CD4-positive, alpha-beta T cell (primary cell): ENCODE measurements at regions not wholly inside any gene's neighbourhood (a gene's known extent, or its start where the extent isn't known, plus 50 kb on each side); places are given as distances from the start of the nearest gene placed in this dataset.

ENCODE experiments used
- ATAC-seq: fragments of 200-7000 bp; cut with Tn5 transposase; one replicate; pipeline ENCODE4 v1.10.0; 2022; ENCODE audit warnings: mild to moderate bottlenecking; ENCODE audit not compliant: poor library complexity
- CTCF ChIA-PET: fragments of 350-600 bp; sonication (Branson Sonifier 250); formaldehyde crosslinking; loops from one replicate; lab custom pipeline; 2021; ENCODE audit warnings: antibody characterized with exemption, inconsistent platforms; lab: Charles Lee
- POLR2A ChIA-PET: fragments of 350-600 bp; sonication (Branson Sonifier 250); formaldehyde crosslinking; loops from one replicate; lab custom pipeline; 2021; ENCODE audit warnings: antibody characterized with exemption, inconsistent platforms; lab: Charles Lee
- DNase-seq, 14 experiments: peaks; one replicate each; pipeline ENCODE4 v3.0.0-alpha.2; 2013 to 2020; ENCODE audit warnings: mixed read lengths in 2 of 14
- H3K27ac ChIP-seq, 2 donors: one replicate each; pipeline versions ENCODE4 v1.5.1 to v1.7.0; 2013; ENCODE audit warnings: low read length in 2 of 2, low read depth in 1 of 2, mild to moderate bottlenecking in 1 of 2
- H3K27me3 ChIP-seq, 2 experiments: 1 replicate in 1 of 2; 2 replicates in 1 of 2; pipeline versions ENCODE4 v1.6.1 to v1.7.0; 2013; ENCODE audit warnings: low read length in 2 of 2, control low read depth in 1 of 2, mild to moderate bottlenecking in 1 of 2, moderate library complexity in 1 of 2; ENCODE audit not compliant: insufficient read depth in 2 of 2, control insufficient read depth in 1 of 2
- H3K36me3 ChIP-seq: one replicate; pipeline ENCODE4 v1.6.1; 2013; ENCODE audit warnings: low read length, control low read depth; ENCODE audit not compliant: insufficient read depth
- H3K4me1 ChIP-seq: one replicate; pipeline ENCODE4 v1.6.1; 2013; ENCODE audit warnings: low read length, control low read depth; ENCODE audit not compliant: insufficient read depth
- H3K4me3 ChIP-seq: one replicate; pipeline ENCODE4 v1.5.1; 2013; ENCODE audit warnings: mild to moderate bottlenecking, low read length, moderate library complexity
- H3K9me3 ChIP-seq, 2 experiments: 1 replicate in 1 of 2; 2 replicates in 1 of 2; pipeline versions ENCODE4 v1.6.1 to v1.7.0; 2013; ENCODE audit warnings: low read length in 2 of 2, mild to moderate bottlenecking in 2 of 2, control low read depth in 1 of 2, moderate library complexity in 1 of 2; ENCODE audit not compliant: control insufficient read depth in 1 of 2, insufficient read depth in 1 of 2
- H3K27ac Mint-ChIP-seq: one replicate; pipeline ENCODE4 v1.8.0; 2020; ENCODE audit warnings: mixed read lengths
- H3K27me3 Mint-ChIP-seq: one replicate; pipeline ENCODE4 v1.8.0; 2021; ENCODE audit warnings: mixed read lengths
- H3K36me3 Mint-ChIP-seq: one replicate; pipeline ENCODE4 v1.8.0; 2021; ENCODE audit warnings: low read depth, mixed read lengths
- H3K4me1 Mint-ChIP-seq: one replicate; pipeline ENCODE4 v1.8.0; 2021; ENCODE audit warnings: low read depth, mixed read lengths
- H3K4me3 Mint-ChIP-seq: one replicate; pipeline ENCODE4 v1.8.0; 2020; ENCODE audit warnings: mild to moderate bottlenecking, mixed read lengths
- H3K9me3 Mint-ChIP-seq: one replicate; pipeline ENCODE4 v1.8.0; 2020; ENCODE audit warnings: mixed read lengths
- intact Hi-C, 2 experiments: fragments of 100-400 bp; cut with DNase I in 1 of 2; cut with micrococcal nuclease in 1 of 2; formaldehyde crosslinking; loops; one replicate each; pipeline versions ENCODE4 v1.15.1 to v1.9.0; 2023 to 2025; cut with DNase I, micrococcal nuclease
- TF ChIP-seq, protein P1 (sequence below): fragments of 200-600 bp; IDR thresholded peaks from one replicate; pipeline ENCODE4 v1.8.0; 2022; ENCODE audit warnings: antibody characterized with exemption, mild to moderate bottlenecking

DNA sequence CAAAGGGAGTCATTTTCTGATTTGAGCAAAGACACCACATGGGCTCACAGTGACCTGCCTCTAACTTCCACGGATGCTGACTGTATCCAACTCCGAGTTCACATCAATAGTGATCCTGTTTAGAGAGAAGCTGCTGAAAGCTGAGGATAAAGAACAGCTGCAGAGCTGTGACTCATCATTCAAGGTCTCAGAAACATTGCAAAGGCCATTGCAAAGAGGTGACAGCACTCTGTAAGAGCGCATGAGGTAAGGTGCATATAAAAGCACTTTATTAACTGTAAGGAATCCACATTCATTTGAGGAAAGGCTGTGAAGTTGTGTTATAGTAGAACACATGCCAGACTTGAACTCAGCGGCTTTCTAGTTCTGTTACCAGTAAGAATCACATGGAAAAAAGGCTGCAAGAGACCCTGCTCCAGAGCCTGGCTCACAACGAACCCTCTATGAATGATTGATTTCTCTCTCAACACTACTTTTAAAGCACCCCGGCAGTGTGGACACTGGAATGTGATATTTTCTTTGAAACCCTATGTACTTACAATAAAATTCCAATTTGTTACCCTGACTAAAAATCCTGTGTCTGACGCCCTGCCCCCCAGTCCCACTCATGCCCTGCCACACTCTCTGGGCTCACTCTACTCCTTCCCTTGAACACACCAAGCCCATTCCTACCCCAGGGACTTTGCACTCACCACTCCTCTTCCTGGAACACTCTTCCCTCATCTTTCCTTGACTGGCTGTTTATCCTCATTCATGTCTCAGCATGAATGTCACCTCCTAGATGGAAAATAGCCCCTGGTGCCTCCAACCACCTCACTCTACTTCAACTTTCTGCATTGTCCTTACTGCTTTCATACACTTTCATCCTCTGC is 111.2 kb downstream of the LSM3 start:
- peaks cover 5% of the 10 kb centered on the region for H3K27me3 Mint-ChIP-seq
- no peak overlapping the region for H3K4me3 ChIP-seq
- CTCF ChIA-PET: no interaction called here

DNA sequence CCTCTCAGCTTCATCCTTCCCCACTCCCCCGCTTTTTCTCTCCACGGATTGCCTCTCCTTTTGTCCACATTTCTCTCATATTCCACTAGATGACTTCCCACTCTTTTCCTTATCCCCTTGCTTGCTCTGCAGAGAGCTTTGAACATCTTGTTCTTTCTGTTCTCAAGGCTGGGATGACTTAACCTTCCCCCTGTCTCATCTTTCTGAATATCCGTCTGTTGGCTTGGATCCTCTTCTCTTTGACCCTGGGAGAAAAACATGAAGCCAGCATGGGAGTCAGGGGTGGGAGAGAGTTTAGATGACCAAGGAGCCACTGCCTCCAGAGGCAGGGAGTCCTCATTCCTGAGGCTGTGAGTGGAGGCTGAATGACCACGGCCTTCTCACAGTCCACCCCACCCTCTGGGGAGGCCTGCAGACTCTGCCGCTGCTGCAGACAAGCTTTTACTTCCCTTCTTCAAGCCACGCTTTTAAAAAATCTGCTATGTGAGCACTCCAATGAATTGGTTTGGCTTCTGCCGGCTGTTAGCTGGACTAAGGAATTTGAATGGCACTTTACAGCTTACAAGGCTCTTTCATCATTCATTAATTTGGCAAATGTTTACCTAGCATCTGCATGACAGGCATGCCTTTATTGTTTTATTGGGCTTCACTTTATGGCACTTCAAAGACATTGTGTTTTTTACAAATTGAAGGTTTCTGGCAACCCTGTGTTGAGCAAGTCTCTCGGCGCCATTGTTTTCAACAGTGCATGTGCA is 111.6 kb upstream of the SLC6A6 start:
- no peak overlapping the region for H3K27ac ChIP-seq
- no peaks in the 10 kb centered on the region for H3K4me1 ChIP-seq
- ATAC-seq (no peak), DNase-seq (no peak)
- no peaks in the 10 kb centered on the region for H3K9me3 ChIP-seq
- no peak overlapping the region for H3K4me3 ChIP-seq
- Mint-ChIP-seq H3K27me3 (peaks cover 11% of the 10 kb centered on the region), H3K4me1 (no peaks in the 10 kb centered on the region), H3K36me3 (no peaks in the 10 kb centered on the region), H3K27ac (no peak overlapping the region), H3K4me3 (no peak overlapping the region), H3K9me3 (no peaks in the 10 kb centered on the region)
- intact Hi-C loops: no loop called here
- TF ChIP-seq, protein P1, sequence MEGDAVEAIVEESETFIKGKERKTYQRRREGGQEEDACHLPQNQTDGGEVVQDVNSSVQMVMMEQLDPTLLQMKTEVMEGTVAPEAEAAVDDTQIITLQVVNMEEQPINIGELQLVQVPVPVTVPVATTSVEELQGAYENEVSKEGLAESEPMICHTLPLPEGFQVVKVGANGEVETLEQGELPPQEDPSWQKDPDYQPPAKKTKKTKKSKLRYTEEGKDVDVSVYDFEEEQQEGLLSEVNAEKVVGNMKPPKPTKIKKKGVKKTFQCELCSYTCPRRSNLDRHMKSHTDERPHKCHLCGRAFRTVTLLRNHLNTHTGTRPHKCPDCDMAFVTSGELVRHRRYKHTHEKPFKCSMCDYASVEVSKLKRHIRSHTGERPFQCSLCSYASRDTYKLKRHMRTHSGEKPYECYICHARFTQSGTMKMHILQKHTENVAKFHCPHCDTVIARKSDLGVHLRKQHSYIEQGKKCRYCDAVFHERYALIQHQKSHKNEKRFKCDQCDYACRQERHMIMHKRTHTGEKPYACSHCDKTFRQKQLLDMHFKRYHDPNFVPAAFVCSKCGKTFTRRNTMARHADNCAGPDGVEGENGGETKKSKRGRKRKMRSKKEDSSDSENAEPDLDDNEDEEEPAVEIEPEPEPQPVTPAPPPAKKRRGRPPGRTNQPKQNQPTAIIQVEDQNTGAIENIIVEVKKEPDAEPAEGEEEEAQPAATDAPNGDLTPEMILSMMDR: no peak
- no peaks in the 10 kb centered on the region for H3K36me3 ChIP-seq
- CTCF ChIA-PET: no interaction called here
- POLR2A ChIA-PET: no interaction called here
- no peaks in the 10 kb centered on the region for H3K27me3 ChIP-seq

More for the DNA sequence above, 111.2 kb downstream of the LSM3 start:
- TF ChIP-seq, protein P1: no peak
- POLR2A ChIA-PET: no interaction called here
- intact Hi-C loops: no loop called here
- H3K9me3 Mint-ChIP-seq: no peaks in the 10 kb centered on the region
- no peaks in the 10 kb centered on the region for H3K27me3 ChIP-seq
- H3K36me3 Mint-ChIP-seq: no peaks in the 10 kb centered on the region
- H3K27ac ChIP-seq: no peak overlapping the region
- no peak overlapping the region for H3K27ac Mint-ChIP-seq
- no peaks in the 10 kb centered on the region for H3K4me1 Mint-ChIP-seq
- no peak for ATAC-seq
- H3K9me3 ChIP-seq: no peaks in the 10 kb centered on the region
- H3K4me1 ChIP-seq: no peaks in the 10 kb centered on the region
- H3K4me3 Mint-ChIP-seq: no peak overlapping the region
- no peak for DNase-seq
- no peaks in the 10 kb centered on the region for H3K36me3 ChIP-seq

DNA sequence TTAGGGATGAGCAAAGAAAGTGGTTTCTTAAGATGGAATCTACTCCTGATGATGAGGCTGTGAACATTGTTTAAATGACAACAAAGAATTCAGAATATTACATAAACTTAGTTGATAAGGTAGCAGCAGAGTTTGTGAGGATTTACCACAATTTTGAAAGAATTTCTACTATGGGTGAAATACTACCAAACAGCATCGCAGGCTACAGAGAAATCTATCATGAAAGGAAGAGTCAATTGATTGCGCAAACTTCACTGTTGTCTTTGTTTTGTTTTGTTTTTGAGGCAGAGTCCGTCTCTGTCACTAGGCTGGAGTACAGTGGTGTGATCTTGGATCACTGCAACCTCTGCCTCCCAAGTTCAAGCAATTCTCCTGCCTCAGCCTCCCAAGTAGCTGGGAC is 107.4 kb upstream of the SLC6A6 start:
- H3K4me3 Mint-ChIP-seq: no peak overlapping the region
- H3K4me3 ChIP-seq: no peak overlapping the region
- H3K36me3 ChIP-seq: no peaks in the 10 kb centered on the region
- no peak overlapping the region for H3K27ac Mint-ChIP-seq
- ChIA-PET POLR2A (no interaction called here), CTCF (no interaction called here)
- DNase-seq (no peak), ATAC-seq (no peak)
- intact Hi-C loops: no loop called here
- no peaks in the 10 kb centered on the region for H3K4me1 Mint-ChIP-seq
- no peaks in the 10 kb centered on the region for H3K36me3 Mint-ChIP-seq
- peaks cover 6% of the 10 kb centered on the region for H3K4me1 ChIP-seq
- TF ChIP-seq, protein P1: no peak
- H3K9me3 ChIP-seq: no peaks in the 10 kb centered on the region
- H3K9me3 Mint-ChIP-seq: no peaks in the 10 kb centered on the region
- no peak overlapping the region for H3K27ac ChIP-seq
- H3K27me3 ChIP-seq: peaks cover 0 to 6% of the 10 kb centered on the region in 2 experiments
- H3K27me3 Mint-ChIP-seq: peaks cover 21% of the 10 kb centered on the region
